GM12891 (cell line): ENCODE measurements at regions not wholly inside any gene's neighbourhood (a gene's known extent, or its start where the extent isn't known, plus 50 kb on each side); places are given as distances from the start of the nearest gene placed in this dataset.

Source experiments
- POLR2A ChIP-seq: IDR thresholded peaks from 2 replicates; pipeline ENCODE4 v1.6.1; 2011; ENCODE audit warnings: low read depth, low read length, control low read depth
- POU2F2 ChIP-seq: IDR thresholded peaks from 2 replicates; pipeline ENCODE4 v1.6.1; 2011; ENCODE audit warnings: low read depth, mild to moderate bottlenecking, control low read depth, low read length, moderate library complexity

GRCh38 chr14:30129807-30130206 lies 202.2 kb upstream of the PRKD1 start:
- no peak for TF ChIP-seq POU2F2
- no peak for TF ChIP-seq POLR2A
